ENCODE measurements at regions not wholly inside any gene's neighbourhood (a gene's known extent, or its start where the extent isn't known, plus 50 kb on each side); places are given as distances from the start of the nearest gene placed in this dataset.

- no peaks in the 10 kb centered on the region for H3K27me3 Mint-ChIP-seq
- no peaks in the 10 kb centered on the region for H3K36me3 ChIP-seq (ENCODE audit: insufficient read depth, low read length)
- no peaks in the 10 kb centered on the region for H3K9me3 ChIP-seq (ENCODE audit: control insufficient read depth in 1 of 2, insufficient read depth in 1 of 2, low read length in 2 of 2)
- no peaks in the 10 kb centered on the region for H3K4me1 Mint-ChIP-seq (ENCODE audit: low read depth)
- no peak for ATAC-seq (ENCODE audit: poor library complexity)
- no peak overlapping the region for H3K4me3 Mint-ChIP-seq
- no peak overlapping the region for H3K27ac ChIP-seq (ENCODE audit: low read depth in 1 of 2, low read length in 2 of 2)
- intact Hi-C loops (cut with DNase I, micrococcal nuclease): no loop called here
- no peak overlapping the region for H3K4me3 ChIP-seq (ENCODE audit: low read length)
- ChIA-PET CTCF (no interaction called here), POLR2A (no interaction called here)
- H3K4me1 ChIP-seq (ENCODE audit: insufficient read depth, low read length): no peaks in the 10 kb centered on the region
- no peak for TF ChIP-seq CTCF (IDR thresholded peaks at IDR 0.05)
- no peak overlapping the region for H3K27ac Mint-ChIP-seq
- peaks cover 5% of the 10 kb centered on the region for H3K9me3 Mint-ChIP-seq
- H3K27me3 ChIP-seq (ENCODE audit: control insufficient read depth in 1 of 2, insufficient read depth in 2 of 2, low read length in 2 of 2): no peaks in the 10 kb centered on the region
- DNase-seq: peak in 1 of 14 experiments; percentile 7
- H3K36me3 Mint-ChIP-seq (ENCODE audit: low read depth): no peaks in the 10 kb centered on the region
Observed at GRCh38 chr5:126234563-126235195, 188.5 kb upstream of the GRAMD2B start.

DNA sequence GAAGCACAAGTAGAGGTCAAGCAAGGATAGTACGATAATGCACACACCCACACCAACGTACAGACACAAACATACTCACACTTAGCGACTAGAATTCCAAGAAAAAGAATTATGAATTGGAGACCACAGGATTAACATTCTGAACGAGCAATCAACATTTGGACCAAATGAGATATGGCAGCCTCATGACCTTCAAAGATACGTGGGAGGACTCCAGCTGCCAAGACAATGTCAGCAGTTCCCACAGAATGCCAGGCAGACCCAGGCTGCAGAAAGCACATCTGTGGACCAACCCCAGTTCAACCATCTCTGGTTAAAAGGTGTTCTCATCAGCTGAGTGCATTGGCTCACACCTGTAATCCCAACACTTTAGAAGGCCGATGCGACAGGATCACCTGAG, 187.6 kb upstream of the GRAMD2B start:
- no peak overlapping the region for H3K4me3 ChIP-seq (ENCODE audit: low read length)
- H3K27ac ChIP-seq (ENCODE audit: low read depth in 1 of 2, low read length in 2 of 2): no peak overlapping the region
- intact Hi-C loops (cut with DNase I, micrococcal nuclease): no loop called here
- POLR2A ChIA-PET: no interaction called here
- Mint-ChIP-seq H3K4me3 (no peak overlapping the region), H3K4me1 (ENCODE audit: low read depth) (no peaks in the 10 kb centered on the region), H3K27me3 (no peaks in the 10 kb centered on the region), H3K27ac (no peak overlapping the region), H3K36me3 (ENCODE audit: low read depth) (no peaks in the 10 kb centered on the region), H3K9me3 (peaks cover 5% of the 10 kb centered on the region)
- H3K4me1 ChIP-seq (ENCODE audit: insufficient read depth, low read length): no peaks in the 10 kb centered on the region
- H3K27me3 ChIP-seq (ENCODE audit: control insufficient read depth in 1 of 2, insufficient read depth in 2 of 2, low read length in 2 of 2): no peaks in the 10 kb centered on the region
- no peak for DNase-seq
- CTCF ChIA-PET: no interaction called here
- H3K9me3 ChIP-seq (ENCODE audit: control insufficient read depth in 1 of 2, insufficient read depth in 1 of 2, low read length in 2 of 2): no peaks in the 10 kb centered on the region
- no peaks in the 10 kb centered on the region for H3K36me3 ChIP-seq (ENCODE audit: insufficient read depth, low read length)
- TF ChIP-seq CTCF (IDR thresholded peaks at IDR 0.05): no peak
- no peak for ATAC-seq (ENCODE audit: poor library complexity)

DNA sequence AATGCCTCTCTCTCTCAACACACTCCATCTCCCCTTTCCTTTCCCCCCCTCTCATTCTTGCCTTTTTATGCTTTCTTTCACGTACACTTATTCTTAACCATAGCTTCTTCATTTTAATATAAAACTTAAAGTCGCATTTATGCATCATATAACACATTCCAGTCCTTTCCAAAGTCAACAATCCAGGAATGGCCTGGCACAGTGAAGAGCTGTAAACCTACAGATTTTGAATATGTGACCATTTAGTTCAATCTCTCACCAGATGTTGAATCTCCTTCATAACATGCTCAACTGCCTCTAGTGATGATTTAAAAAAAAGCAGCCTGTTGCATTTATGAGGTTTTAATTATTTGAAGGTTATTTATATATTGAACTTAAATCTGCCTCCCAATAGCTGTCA, 186.2 kb upstream of the GRAMD2B start:
- Histone ChIP-seq H3K9me3 (ENCODE audit: control insufficient read depth in 1 of 2, insufficient read depth in 1 of 2, low read length in 2 of 2) (no peaks in the 10 kb centered on the region), H3K4me1 (ENCODE audit: insufficient read depth, low read length) (no peaks in the 10 kb centered on the region), H3K27me3 (ENCODE audit: control insufficient read depth in 1 of 2, insufficient read depth in 2 of 2, low read length in 2 of 2) (no peaks in the 10 kb centered on the region), H3K4me3 (ENCODE audit: low read length) (no peak overlapping the region), H3K36me3 (ENCODE audit: insufficient read depth, low read length) (no peaks in the 10 kb centered on the region), H3K27ac (ENCODE audit: low read depth in 1 of 2, low read length in 2 of 2) (no peak overlapping the region)
- H3K27me3 Mint-ChIP-seq: no peaks in the 10 kb centered on the region
- intact Hi-C loops (cut with DNase I, micrococcal nuclease): no loop called here
- ChIA-PET CTCF (no interaction called here), POLR2A (no interaction called here)
- no peak overlapping the region for H3K4me3 Mint-ChIP-seq
- no peaks in the 10 kb centered on the region for H3K4me1 Mint-ChIP-seq (ENCODE audit: low read depth)
- ATAC-seq (ENCODE audit: poor library complexity) (no peak), DNase-seq (no peak)
- TF ChIP-seq CTCF (IDR thresholded peaks at IDR 0.05): no peak
- no peaks in the 10 kb centered on the region for H3K36me3 Mint-ChIP-seq (ENCODE audit: low read depth)
- no peak overlapping the region for H3K27ac Mint-ChIP-seq
- H3K9me3 Mint-ChIP-seq: peaks cover 5% of the 10 kb centered on the region

Data from CD4-positive, alpha-beta T cell (primary cell).